Uterus (tissue), 3 donors: ENCODE measurements at regions not wholly inside any gene's neighbourhood (a gene's known extent, or its start where the extent isn't known, plus 50 kb on each side); places are given as distances from the start of the nearest gene placed in this dataset.

Source experiments
- DNase-seq, 2 donors: peaks; one replicate each; pipeline ENCODE4 v3.0.0-alpha.2; 2019 to 2020
- H3K27ac ChIP-seq, 2 donors: fragments of 200-600 bp; sonication (generic); 1 replicate in 1 of 2; 2 replicates in 1 of 2; pipeline ENCODE4 v1.5.1; 2016 to 2018
- H3K27me3 ChIP-seq, 2 donors: fragments of 200-600 bp; sonication (generic); one replicate each; pipeline ENCODE4 v1.5.1; 2018 to 2019; ENCODE audit warnings: control low read depth in 1 of 2
- H3K36me3 ChIP-seq, 2 donors: fragments of 200-600 bp; sonication (generic); one replicate each; pipeline ENCODE4 v1.5.1; 2019; ENCODE audit warnings: control low read depth in 1 of 2
- H3K4me1 ChIP-seq, 2 donors: fragments of 200-600 bp; sonication (generic); one replicate each; pipeline ENCODE4 v1.5.1; 2018 to 2019; ENCODE audit warnings: control low read depth in 1 of 2
- H3K4me3 ChIP-seq, 2 donors: fragments of 200-600 bp; sonication (generic); 1 replicate in 1 of 2; 2 replicates in 1 of 2; pipeline ENCODE4 v1.5.1; 2018 to 2019; ENCODE audit warnings: mild to moderate bottlenecking in 1 of 2
- H3K9me3 ChIP-seq, 2 donors: fragments of 200-600 bp; sonication (generic); one replicate each; pipeline ENCODE4 v1.5.1; 2019; ENCODE audit warnings: control low read depth in 1 of 2
- CTCF ChIP-seq, 4 experiments: fragments of 200-600 bp in 2 of 4; fragments of 450-650 bp in 2 of 4; sonication (generic) in 2 of 4; IDR thresholded peaks; one replicate each; pipeline ENCODE4 v1.5.1; 2016 to 2019; ENCODE audit warnings: antibody characterized with exemption in 4 of 4, mild to moderate bottlenecking in 2 of 4, moderate library complexity in 1 of 4
- POLR2A ChIP-seq, 2 donors: fragments of 450-650 bp; IDR thresholded peaks; one replicate each; pipeline ENCODE4 v1.6.1; 2016; ENCODE audit warnings: antibody characterized with exemption in 2 of 2, mild to moderate bottlenecking in 1 of 2, moderate library complexity in 1 of 2
- intact Hi-C: fragments of 100-400 bp; cut with DNase I; formaldehyde crosslinking; loops from one replicate; pipeline ENCODE4 v1.15.1; 2023; ENCODE audit warnings: low total_unique reads
- donor health status: DM: yes; HTN: yes; CAD: no.

GRCh38 chr6:167455371-167455770 lies 130.5 kb downstream of the TTLL2 start:
- TF ChIP-seq POLR2A (IDR thresholded peaks at IDR 0.05) (no peak), CTCF (IDR thresholded peaks at IDR 0.05) (no peak)
- H3K4me3 ChIP-seq: no peak overlapping the region
- no peaks in the 10 kb centered on the region for H3K9me3 ChIP-seq
- DNase-seq: no peak
- H3K4me1 ChIP-seq: no peaks in the 10 kb centered on the region
- H3K27me3 ChIP-seq: no peaks in the 10 kb centered on the region
- H3K36me3 ChIP-seq: no peaks in the 10 kb centered on the region
- intact Hi-C loops: no loop called here
- H3K27ac ChIP-seq: no peak overlapping the region

- Histone ChIP-seq H3K4me1 (no peaks in the 10 kb centered on the region), H3K9me3 (no peaks in the 10 kb centered on the region), H3K4me3 (no peak overlapping the region), H3K27ac (no peak overlapping the region), H3K36me3 (no peaks in the 10 kb centered on the region), H3K27me3 (no peaks in the 10 kb centered on the region)
- TF ChIP-seq CTCF (IDR thresholded peaks at IDR 0.05) (no peak), POLR2A (IDR thresholded peaks at IDR 0.05) (no peak)
- intact Hi-C loops: no loop called here
- no peak for DNase-seq
Observed at GRCh38 chr6:167462514-167463312, 137.8 kb downstream of the TTLL2 start.

GRCh38 chr6:167464177-167464576 lies 139.3 kb downstream of the TTLL2 start:
- Histone ChIP-seq H3K27me3 (no peaks in the 10 kb centered on the region), H3K4me3 (no peak overlapping the region), H3K4me1 (no peaks in the 10 kb centered on the region), H3K9me3 (no peaks in the 10 kb centered on the region), H3K27ac (no peak overlapping the region), H3K36me3 (no peaks in the 10 kb centered on the region)
- TF ChIP-seq CTCF (IDR thresholded peaks at IDR 0.05) (no peak), POLR2A (IDR thresholded peaks at IDR 0.05) (no peak)
- intact Hi-C loops: no loop called here
- no peak for DNase-seq

GRCh38 chr6:167465482-167465881 lies 140.6 kb downstream of the TTLL2 start:
- Histone ChIP-seq H3K27me3 (no peaks in the 10 kb centered on the region), H3K27ac (no peak overlapping the region), H3K4me1 (no peaks in the 10 kb centered on the region), H3K36me3 (no peaks in the 10 kb centered on the region), H3K9me3 (no peaks in the 10 kb centered on the region), H3K4me3 (no peak overlapping the region)
- DNase-seq: no peak
- intact Hi-C loops: no loop called here
- no peak for TF ChIP-seq CTCF (IDR thresholded peaks at IDR 0.05)
- no peak for TF ChIP-seq POLR2A (IDR thresholded peaks at IDR 0.05)

- intact Hi-C loops: no loop called here
- H3K27ac ChIP-seq: no peak overlapping the region
- TF ChIP-seq POLR2A (IDR thresholded peaks at IDR 0.05) (no peak), CTCF (IDR thresholded peaks at IDR 0.05) (no peak)
- H3K27me3 ChIP-seq: no peaks in the 10 kb centered on the region
- no peaks in the 10 kb centered on the region for H3K9me3 ChIP-seq
- DNase-seq: no peak
- H3K36me3 ChIP-seq: no peaks in the 10 kb centered on the region
- no peak overlapping the region for H3K4me3 ChIP-seq
- no peaks in the 10 kb centered on the region for H3K4me1 ChIP-seq
Observed at GRCh38 chr6:167467282-167467681, 142.4 kb downstream of the TTLL2 start.
